Thymus (tissue), 11 donors: ENCODE measurements at regions not wholly inside any gene's neighbourhood (a gene's known extent, or its start where the extent isn't known, plus 50 kb on each side); places are given as distances from the start of the nearest gene placed in this dataset.

Source experiments
- DNase-seq, 9 donors: peaks; one replicate each; pipeline ENCODE4 v3.0.0-alpha.2; 2013; ENCODE audit warnings: low spot score in 9 of 9, low read depth in 6 of 9, missing footprints in 1 of 9
- H3K27ac ChIP-seq, 2 donors: one replicate each; pipeline ENCODE4 v1.5.1; 2013; ENCODE audit warnings: control low read depth in 1 of 2, low read depth in 1 of 2, low read length in 1 of 2, mild to moderate bottlenecking in 1 of 2, moderate library complexity in 1 of 2
- H3K27me3 ChIP-seq, 2 donors: one replicate each; pipeline ENCODE4 v1.5.1; 2013; ENCODE audit warnings: low read length in 1 of 2; ENCODE audit not compliant: control insufficient read depth in 2 of 2, insufficient read depth in 1 of 2
- H3K36me3 ChIP-seq, 2 donors: one replicate each; pipeline ENCODE4 v1.5.1; 2013; ENCODE audit warnings: low read length in 1 of 2, mild to moderate bottlenecking in 1 of 2, moderate library complexity in 1 of 2; ENCODE audit not compliant: control insufficient read depth in 2 of 2, insufficient read depth in 2 of 2
- H3K4me1 ChIP-seq, 2 donors: one replicate each; pipeline ENCODE4 v1.5.1; 2013; ENCODE audit warnings: low read length in 2 of 2; ENCODE audit not compliant: control insufficient read depth in 2 of 2, insufficient read depth in 2 of 2
- H3K4me3 ChIP-seq, 2 donors: one replicate each; pipeline ENCODE4 v1.5.1; 2013; ENCODE audit warnings: low read length in 2 of 2, control low read depth in 1 of 2, mild to moderate bottlenecking in 1 of 2
- H3K9me3 ChIP-seq, 2 donors: one replicate each; pipeline ENCODE4 v1.5.1; 2013; ENCODE audit warnings: low read length in 1 of 2, mild to moderate bottlenecking in 1 of 2; ENCODE audit not compliant: control insufficient read depth in 2 of 2, insufficient read depth in 1 of 2
- WGBS: extraction: QIAGEN DNeasy Blood & Tissue Kit; methylation state at CpG from one replicate; pipeline ENCODE4 v1.1.7; 2013; 5-methylcytosine and 5-hydroxymethylcytosine counted together
- donor health status: healthy.

DNA sequence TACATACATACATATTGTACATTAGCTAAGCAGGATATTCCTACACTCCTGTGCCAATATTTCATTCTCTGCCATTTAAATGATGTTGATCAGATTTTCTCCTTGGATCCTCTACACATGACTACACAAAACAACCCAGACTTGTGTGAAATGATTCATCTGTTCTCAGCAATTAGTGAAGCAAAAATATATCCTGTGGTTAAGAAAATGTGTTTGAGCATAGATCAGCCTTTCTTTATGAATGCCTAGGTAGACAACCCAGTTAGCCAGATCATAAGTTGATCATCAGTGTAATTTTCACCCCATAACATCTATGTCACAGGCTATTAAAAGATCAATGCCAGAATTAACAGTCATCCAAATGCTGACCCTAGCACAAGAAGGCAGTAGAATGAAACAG is 275.2 kb upstream of the EDNRB start:
- Histone ChIP-seq H3K4me1 (no peaks in the 10 kb centered on the region), H3K36me3 (no peaks in the 10 kb centered on the region), H3K27me3 (no peaks in the 10 kb centered on the region), H3K9me3 (no peaks in the 10 kb centered on the region), H3K27ac (no peak overlapping the region), H3K4me3 (no peak overlapping the region)
- DNase-seq, result no peak

DNA sequence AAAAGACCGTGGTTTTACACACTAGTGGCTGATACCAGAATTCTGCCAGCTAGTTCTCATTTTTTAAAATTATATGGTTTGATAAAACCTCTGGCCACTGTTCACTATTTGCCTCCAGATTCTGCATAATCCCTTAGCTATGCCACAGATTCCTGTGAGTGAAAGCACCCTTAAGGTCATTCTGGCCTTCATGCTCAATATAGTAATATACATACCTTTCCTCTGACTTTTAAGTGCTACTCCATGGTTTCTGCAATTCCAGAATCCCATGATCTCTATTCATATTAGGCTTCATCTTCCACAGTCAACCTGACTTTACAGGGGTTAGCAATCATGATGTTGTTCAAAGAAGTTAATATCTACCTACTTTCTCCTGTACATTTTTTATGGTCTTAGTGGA is 274.1 kb upstream of the EDNRB start:
- Histone ChIP-seq H3K36me3 (no peaks in the 10 kb centered on the region), H3K9me3 (no peaks in the 10 kb centered on the region), H3K4me1 (no peaks in the 10 kb centered on the region), H3K27ac (no peak overlapping the region), H3K27me3 (no peaks in the 10 kb centered on the region), H3K4me3 (no peak overlapping the region)
- WGBS, result 0% methylated on average over 1 of the region's 1 CpG
- DNase-seq, result no peak

DNA sequence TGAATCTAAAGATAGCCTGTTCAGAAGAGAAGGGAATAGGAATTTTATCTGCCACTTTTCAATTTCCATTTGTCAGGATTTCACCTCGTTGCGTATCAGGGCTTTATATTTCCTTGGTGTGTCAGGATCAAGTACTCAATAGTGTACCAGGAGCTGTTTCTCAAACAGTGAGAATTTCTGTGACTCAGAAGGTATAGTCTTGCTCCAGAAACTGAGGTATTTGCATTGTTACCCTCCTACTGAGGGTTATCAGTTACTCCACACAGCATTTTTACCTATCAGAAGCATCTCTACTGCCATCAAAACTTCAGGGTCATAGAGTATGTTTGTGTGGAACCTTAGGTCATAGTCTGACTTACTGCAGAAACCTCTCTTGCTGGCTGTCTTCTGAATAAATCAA is 271.7 kb upstream of the EDNRB start:
- 92% methylated on average over 2 of the region's 2 CpGs for WGBS
- H3K4me1 ChIP-seq, result no peaks in the 10 kb centered on the region
- H3K4me3 ChIP-seq, result no peak overlapping the region
- H3K36me3 ChIP-seq, result no peaks in the 10 kb centered on the region
- DNase-seq, result no peak
- no peaks in the 10 kb centered on the region for H3K27me3 ChIP-seq
- H3K27ac ChIP-seq, result no peak overlapping the region
- no peaks in the 10 kb centered on the region for H3K9me3 ChIP-seq

DNA sequence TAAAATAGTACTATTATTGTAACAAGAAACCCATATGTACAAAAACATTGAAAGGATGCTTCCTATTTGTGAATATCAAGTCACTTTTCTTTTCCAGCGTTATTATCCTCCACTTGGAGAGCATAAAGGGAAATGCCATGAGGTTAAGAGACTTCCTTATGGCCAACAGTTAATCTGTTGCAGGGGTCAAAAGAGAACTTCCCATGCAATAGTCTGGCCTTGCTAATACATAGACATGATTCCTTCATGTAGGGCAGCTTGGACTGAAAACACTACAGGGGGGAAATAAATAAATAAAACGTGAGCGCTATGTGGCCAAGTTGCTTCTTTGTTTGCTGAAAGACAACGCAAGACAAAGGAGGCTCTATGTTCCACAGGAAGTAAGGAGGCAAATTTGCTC is 269.1 kb upstream of the EDNRB start:
- no peaks in the 10 kb centered on the region for H3K36me3 ChIP-seq
- no peak for DNase-seq
- no peaks in the 10 kb centered on the region for H3K27me3 ChIP-seq
- H3K27ac ChIP-seq, result no peak overlapping the region
- no peak overlapping the region for H3K4me3 ChIP-seq
- H3K4me1 ChIP-seq, result no peaks in the 10 kb centered on the region
- WGBS, result 84% methylated on average over 4 of the region's 4 CpGs
- no peaks in the 10 kb centered on the region for H3K9me3 ChIP-seq

DNA sequence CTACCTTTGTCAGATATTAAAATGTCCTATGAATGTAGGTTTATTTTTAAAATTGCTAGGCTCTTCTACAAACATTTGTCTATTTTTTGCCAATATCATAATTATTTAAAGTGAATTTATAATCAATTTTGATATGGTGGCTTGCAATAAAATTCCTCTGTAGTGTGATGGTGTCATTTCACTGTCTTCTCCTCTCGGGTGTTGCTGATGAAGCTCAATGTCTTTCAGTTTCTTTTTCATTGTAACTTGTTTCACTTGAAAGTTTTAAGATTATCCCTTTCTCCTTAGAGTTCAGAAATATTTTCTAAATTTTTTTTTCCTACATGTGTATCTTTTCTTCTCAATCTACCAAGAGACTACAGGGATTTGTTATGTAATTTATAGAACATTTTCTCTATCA is 267.1 kb upstream of the EDNRB start:
- no peak for DNase-seq
- WGBS, result 90% methylated on average over 1 of the region's 1 CpG
- H3K4me3 ChIP-seq, result no peak overlapping the region
- no peak overlapping the region for H3K27ac ChIP-seq
- H3K9me3 ChIP-seq, result no peaks in the 10 kb centered on the region
- no peaks in the 10 kb centered on the region for H3K4me1 ChIP-seq
- H3K36me3 ChIP-seq, result no peaks in the 10 kb centered on the region
- H3K27me3 ChIP-seq, result no peaks in the 10 kb centered on the region

DNA sequence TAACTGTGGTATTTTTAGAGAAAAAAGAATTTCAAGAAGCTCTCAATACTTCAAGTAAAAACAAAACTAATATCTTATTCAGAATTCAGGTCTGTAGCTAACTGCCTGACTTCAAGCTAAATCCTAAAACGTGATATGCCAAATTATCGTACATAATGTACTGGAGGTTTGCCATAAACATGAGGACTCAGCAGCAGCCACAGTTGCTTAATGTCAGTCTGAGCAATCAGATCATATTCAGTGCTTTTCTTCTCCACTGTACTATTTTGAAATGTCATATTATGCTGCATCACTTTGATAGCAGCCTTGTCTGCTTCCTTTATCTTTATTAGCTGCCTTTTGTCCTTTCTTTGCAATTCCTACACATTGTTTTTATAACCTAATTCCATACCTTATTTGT is 265.1 kb upstream of the EDNRB start:
- DNase-seq, result no peak
- 90% methylated on average over 2 of the region's 2 CpGs for WGBS
- Histone ChIP-seq H3K4me3 (no peak overlapping the region), H3K9me3 (no peaks in the 10 kb centered on the region), H3K4me1 (no peaks in the 10 kb centered on the region), H3K27ac (no peak overlapping the region), H3K36me3 (no peaks in the 10 kb centered on the region), H3K27me3 (no peaks in the 10 kb centered on the region)

DNA sequence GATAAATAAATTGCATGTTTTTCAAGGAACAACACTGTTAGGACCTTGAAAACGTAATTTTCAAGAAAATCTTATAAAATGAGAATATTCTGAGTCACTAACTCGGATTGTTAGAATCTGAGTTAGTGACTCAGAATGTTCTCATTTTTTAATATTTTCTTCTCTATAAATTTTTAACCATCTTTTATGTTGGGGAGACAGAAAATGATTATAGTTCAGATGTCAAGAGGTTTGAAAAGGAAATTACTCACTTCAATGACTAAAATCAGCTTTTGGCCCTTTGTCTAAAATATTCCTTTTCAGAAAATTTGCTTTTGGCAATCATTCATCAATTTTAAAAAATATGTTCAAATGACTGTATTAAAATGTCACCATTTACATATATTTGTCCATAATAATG is 264.2 kb upstream of the EDNRB start:
- Histone ChIP-seq H3K9me3 (no peaks in the 10 kb centered on the region), H3K4me3 (no peak overlapping the region), H3K4me1 (no peaks in the 10 kb centered on the region), H3K27ac (no peak overlapping the region), H3K27me3 (no peaks in the 10 kb centered on the region), H3K36me3 (no peaks in the 10 kb centered on the region)
- WGBS, result 85% methylated on average over 2 of the region's 2 CpGs
- no peak for DNase-seq

DNA sequence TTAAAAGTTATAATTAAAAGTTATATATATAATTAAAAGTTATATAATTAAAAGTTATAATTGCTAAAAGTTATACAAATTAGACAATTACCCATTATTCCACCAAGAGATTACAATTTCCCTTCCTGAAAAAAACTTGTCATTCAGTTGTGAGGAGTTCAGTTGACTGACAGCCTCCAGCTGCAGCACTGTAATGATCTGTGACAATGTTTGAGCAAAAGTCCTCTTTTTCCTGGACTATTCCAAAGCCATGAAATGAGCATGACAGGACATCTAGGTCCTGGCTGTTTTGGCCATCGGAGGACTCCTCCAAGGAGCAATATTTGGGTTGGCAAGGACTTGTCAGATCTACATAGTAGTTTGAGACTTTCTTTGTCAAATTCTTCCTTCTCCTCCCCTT is 258.7 kb upstream of the EDNRB start:
- H3K36me3 ChIP-seq, result no peaks in the 10 kb centered on the region
- H3K27me3 ChIP-seq, result no peaks in the 10 kb centered on the region
- DNase-seq, result no peak
- H3K9me3 ChIP-seq, result no peaks in the 10 kb centered on the region
- H3K4me1 ChIP-seq, result no peaks in the 10 kb centered on the region
- H3K27ac ChIP-seq, result no peak overlapping the region
- WGBS, result 84% methylated on average over 1 of the region's 1 CpG
- H3K4me3 ChIP-seq, result no peak overlapping the region

DNA sequence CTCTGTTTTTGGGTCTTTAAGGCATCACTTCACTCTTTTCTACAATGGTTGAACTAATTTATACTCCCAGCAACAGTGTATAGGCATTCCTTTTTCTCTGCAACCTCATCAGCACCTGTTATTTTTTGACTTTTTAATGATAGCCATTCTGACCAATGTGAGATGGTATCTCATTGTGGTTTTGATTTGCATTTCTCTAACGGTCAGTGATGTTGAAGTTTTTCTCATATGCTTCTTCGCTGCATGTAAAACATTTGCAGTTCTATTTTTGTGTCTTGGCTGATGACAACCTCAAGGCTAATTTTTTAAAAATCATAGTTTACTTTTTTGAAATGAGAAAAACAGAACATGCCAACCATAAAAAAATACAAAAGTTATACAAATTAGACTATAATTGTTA is 258.2 kb upstream of the EDNRB start:
- no peaks in the 10 kb centered on the region for H3K9me3 ChIP-seq
- H3K36me3 ChIP-seq, result no peaks in the 10 kb centered on the region
- 75% methylated on average over 2 of the region's 2 CpGs for WGBS
- no peak overlapping the region for H3K4me3 ChIP-seq
- DNase-seq, result no peak
- no peaks in the 10 kb centered on the region for H3K27me3 ChIP-seq
- H3K27ac ChIP-seq, result no peak overlapping the region
- H3K4me1 ChIP-seq, result no peaks in the 10 kb centered on the region

DNA sequence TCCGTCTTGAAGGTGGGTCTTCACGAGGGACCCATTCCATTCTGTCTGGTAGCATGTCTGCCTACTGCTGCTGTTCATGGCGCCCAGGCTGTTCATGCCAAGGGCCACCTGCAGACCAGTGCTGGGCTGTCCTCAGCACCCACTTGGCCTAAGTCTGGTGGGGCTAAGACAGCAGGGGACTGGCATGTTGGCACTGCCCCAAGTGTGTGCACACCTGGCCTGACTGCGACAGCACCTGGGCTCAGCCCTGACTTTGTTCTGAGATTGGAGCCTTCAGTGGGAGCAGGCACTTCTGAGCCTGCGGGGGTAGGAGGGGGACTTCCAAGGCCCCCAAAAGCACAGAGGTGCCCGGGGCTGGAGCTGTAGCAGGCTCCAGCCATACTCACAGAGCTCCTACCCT is 250.8 kb upstream of the EDNRB start:
- 97% methylated on average over 6 of the region's 6 CpGs for WGBS
- no peaks in the 10 kb centered on the region for H3K27me3 ChIP-seq
- no peak overlapping the region for H3K4me3 ChIP-seq
- no peak for DNase-seq
- H3K4me1 ChIP-seq, result no peaks in the 10 kb centered on the region
- peaks cover 0 to 16% of the 10 kb centered on the region in 2 donors for H3K9me3 ChIP-seq
- H3K27ac ChIP-seq, result no peak overlapping the region
- H3K36me3 ChIP-seq, result no peaks in the 10 kb centered on the region
